Erythroblast (primary cell): ENCODE measurements at regions not wholly inside any gene's neighbourhood (a gene's known extent, or its start where the extent isn't known, plus 50 kb on each side); places are given as distances from the start of the nearest gene placed in this dataset.

Source experiments
- DNase-seq, 2 experiments: peaks; one replicate each; lab custom pipeline; 2025; lab: John Stamatoyannopoulos, UW
- GATA1 ChIP-seq: IDR thresholded peaks from 2 replicates; pipeline ENCODE4 v1.6.1; 2011; ENCODE audit warnings: low read depth, mild to moderate bottlenecking, control low read depth, low read length, moderate library complexity
- POLR2A ChIP-seq: IDR thresholded peaks from 2 replicates; pipeline ENCODE4 v1.6.1; 2011; ENCODE audit warnings: mild to moderate bottlenecking, low read length

- no peak for DNase-seq
- TF ChIP-seq GATA1 (no peak), POLR2A (no peak)
Measured at GRCh38 chr10:24009736-24010135, 199.2 kb upstream of the KIAA1217 start.

GRCh38 chr10:24010436-24010970 is 198.4 kb upstream of the KIAA1217 start:
- TF ChIP-seq POLR2A (no peak), GATA1 (no peak)
- DNase-seq: no peak

DNA sequence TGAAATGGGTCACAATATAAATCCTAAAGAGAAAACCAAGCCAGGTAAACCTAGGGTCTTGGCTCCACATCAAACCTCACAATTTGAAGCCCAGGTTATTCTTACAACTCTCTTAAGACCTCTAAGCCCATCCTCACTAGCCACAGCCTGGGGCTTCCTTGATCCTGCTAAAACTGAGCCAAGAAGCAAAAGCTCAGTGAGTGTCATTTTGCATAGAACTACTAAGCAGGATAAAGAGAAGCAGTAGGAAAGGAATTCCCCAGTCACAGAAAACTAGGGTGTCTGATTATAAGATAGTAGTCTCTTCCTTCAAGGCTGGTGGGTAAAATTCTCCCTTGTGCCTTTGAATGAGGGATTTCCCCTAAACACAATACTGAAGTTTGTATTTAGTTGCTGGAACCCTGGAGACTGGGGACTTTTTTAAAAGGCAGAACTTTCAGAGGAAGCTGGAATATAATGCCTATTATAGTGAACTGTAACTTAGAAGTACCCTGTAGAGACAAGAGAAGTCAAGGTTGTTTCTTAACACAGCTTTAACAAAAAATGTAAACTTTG is 196.6 kb upstream of the KIAA1217 start:
- TF ChIP-seq POLR2A: no peak
- no peak for TF ChIP-seq GATA1
- DNase-seq: no peak

- no peak for DNase-seq
- TF ChIP-seq GATA1: no peak
- no peak for TF ChIP-seq POLR2A
Measured at GRCh38 chr10:24027107-24027506, 181.8 kb upstream of the KIAA1217 start.

DNA sequence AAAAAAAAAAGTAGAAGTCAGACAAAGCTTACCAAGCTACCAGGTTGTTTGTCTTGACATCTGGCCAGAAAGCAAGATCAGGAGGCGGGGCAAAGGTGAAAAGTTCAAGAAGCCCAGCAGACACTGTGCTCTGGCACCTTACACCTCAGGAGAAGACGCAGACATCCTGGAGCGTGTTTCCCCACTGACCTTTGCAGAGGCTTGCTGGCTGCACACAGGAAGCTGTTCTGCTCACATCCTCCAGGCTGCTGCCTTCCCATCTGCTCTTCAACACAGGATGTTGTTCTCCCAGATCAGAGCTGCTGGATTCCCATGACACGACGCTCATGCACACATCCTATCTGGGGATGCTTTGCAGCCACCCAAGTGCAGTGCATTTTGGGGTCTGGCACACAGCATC is 174.4 kb upstream of the KIAA1217 start:
- no peak for DNase-seq
- TF ChIP-seq POLR2A (no peak), GATA1 (no peak)

DNA sequence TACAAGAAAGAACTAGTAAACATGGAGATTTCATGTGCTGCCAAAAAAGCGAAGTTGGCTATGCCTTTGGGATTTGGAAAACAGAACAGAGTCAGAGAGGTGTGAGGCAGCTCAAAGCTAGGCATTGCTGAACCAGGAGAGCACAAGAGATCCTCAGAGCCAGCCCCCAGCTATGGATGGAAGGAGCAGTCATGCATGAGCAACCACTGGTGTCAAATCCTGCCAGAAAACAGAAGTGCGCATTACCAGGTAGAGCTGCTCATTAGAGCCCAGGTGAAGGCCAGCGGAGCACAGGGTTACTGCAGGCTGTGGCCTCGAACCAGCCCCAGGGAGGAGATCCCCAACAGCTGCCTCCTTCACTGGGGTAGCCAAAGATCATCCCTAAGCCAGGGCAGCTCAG is 173.2 kb upstream of the KIAA1217 start:
- no peak for DNase-seq
- TF ChIP-seq GATA1: no peak
- TF ChIP-seq POLR2A: no peak

- TF ChIP-seq GATA1 (no peak), POLR2A (no peak)
- no peak for DNase-seq
Measured at GRCh38 chr10:24039315-24039714, 169.6 kb upstream of the KIAA1217 start.

GRCh38 chr10:24039897-24040296 is 169.0 kb upstream of the KIAA1217 start:
- no peak for DNase-seq
- TF ChIP-seq GATA1: no peak
- TF ChIP-seq POLR2A: no peak

- TF ChIP-seq POLR2A (no peak), GATA1 (no peak)
- no peak for DNase-seq
Measured at GRCh38 chr10:24041034-24041433, 167.9 kb upstream of the KIAA1217 start.

DNA sequence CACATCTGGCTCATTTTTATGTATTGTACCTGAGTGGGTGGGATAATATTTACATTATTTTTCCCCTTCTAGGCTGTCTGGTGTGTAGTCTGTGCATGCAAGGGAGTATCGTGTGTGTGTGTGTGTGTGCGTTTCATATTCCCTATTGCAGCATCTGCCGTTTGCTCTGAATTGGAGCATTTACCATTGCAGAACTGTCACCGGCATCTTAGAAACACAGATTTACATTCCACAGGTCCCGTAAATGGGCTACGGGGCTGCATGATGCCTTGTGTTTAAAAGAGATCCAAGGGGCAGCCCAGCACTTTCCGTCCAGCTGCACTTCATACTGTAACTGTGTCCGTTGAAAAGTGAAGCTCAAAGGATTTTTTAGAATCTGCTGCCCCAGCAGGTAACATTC is 167.1 kb upstream of the KIAA1217 start:
- no peak for DNase-seq
- TF ChIP-seq POLR2A: no peak
- no peak for TF ChIP-seq GATA1

- DNase-seq: no peak
- no peak for TF ChIP-seq POLR2A
- no peak for TF ChIP-seq GATA1
Measured at GRCh38 chr10:24042884-24043283, 166.1 kb upstream of the KIAA1217 start.

DNA sequence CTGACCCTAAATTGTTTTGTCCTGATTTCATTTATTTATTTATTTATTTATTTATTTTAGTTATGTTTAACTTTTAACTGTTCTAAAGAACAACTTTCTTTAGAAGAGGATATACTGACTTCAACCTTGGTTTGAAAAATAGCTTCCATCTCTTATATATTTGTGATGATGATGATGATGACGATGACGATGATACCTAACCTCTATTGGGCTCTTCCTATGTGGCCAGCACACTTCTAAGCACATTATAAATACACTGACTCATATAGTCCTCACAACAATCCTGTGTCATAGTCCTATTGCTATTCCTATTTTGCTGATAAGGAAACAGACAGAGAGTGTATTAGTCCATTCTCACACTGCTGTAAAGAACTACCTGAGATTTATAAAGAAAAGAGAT is 162.9 kb upstream of the KIAA1217 start:
- no peak for DNase-seq
- no peak for TF ChIP-seq GATA1
- no peak for TF ChIP-seq POLR2A

DNA sequence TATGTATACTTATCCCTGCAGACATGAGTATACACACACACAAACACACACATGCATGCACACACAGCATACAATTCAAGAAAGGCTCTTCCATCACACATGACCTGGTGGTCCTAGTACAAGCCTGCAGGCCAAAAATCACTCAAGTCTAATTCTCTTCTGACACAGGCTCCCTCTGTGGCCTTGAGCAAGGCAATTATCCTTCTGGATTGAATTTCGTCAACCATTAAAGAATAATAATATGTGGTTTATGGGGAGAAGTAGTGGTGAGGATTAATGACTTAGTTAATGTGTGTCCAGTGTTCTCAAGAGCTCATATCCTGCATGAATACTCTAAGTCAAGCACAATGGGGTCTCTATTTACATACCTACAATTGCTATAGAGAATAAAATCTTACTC is 161.8 kb upstream of the KIAA1217 start:
- no peak for TF ChIP-seq GATA1
- TF ChIP-seq POLR2A: no peak
- no peak for DNase-seq

DNA sequence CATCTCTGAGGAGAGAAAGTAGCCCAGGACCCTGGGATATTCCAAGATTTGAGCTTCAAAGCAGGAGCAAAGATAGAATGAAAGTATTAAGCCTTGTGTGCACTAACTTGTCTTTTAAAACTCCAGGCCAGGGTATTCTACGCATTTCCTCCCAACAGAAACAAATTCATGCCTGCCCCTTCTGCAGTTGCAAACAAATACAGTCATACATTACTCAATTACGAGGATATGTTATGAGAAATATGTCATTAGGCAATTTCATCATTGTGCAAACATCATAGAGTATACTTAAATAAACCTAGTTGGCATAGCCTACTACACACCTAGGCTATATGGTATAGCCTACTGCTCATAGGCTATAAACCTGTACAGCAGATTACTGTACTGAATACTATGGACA is 154.5 kb upstream of the KIAA1217 start:
- no peak for TF ChIP-seq POLR2A
- no peak for TF ChIP-seq GATA1
- no peak for DNase-seq

- TF ChIP-seq POLR2A: no peak
- no peak for TF ChIP-seq GATA1
- DNase-seq: no peak
Measured at GRCh38 chr10:24080207-24080606, 128.7 kb upstream of the KIAA1217 start.
